ENCODE measurements at regions not wholly inside any gene's neighbourhood (a gene's known extent, or its start where the extent isn't known, plus 50 kb on each side); places are given as distances from the start of the nearest gene placed in this dataset.

DNA sequence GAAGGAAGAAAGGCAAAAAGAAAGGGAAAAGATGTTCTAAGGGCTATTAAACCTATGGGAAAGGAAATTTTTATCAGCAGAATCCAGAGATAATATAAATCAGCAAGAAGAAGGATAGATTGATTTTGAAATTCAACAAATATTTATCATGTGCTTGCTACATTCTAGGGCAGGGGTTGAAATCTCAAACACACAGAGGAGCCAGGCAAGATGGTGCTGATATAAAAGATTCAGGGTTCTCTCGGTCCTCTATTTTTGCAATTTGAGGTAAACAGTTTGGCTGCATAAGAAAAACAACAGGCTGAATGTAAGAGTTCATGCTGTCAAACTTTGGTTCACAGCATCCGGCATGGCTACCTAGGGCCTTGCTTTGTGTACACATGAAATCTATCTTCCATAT is 109.6 kb upstream of the BMP2 start:
- no peak for DNase-seq

DNA sequence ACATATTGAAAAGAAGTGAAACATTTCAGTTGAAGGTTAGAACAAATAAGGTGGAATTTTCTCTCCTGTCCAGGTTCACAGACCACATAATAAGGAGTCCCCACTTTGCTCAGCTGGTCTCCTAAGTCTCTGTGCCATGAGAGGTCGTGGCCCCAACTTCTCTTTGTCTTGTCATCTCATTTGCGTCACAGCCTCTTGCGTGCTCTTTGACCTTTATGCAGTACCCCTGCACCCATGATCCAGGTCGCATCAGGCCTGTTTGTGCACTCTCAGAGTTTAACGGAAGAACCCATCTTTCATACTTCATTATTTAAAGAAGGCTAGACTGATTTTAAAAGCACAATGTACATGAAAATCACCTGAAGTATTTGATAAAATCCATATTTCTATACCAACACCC is 110.4 kb upstream of the BMP2 start:
- no peak for DNase-seq

DNA sequence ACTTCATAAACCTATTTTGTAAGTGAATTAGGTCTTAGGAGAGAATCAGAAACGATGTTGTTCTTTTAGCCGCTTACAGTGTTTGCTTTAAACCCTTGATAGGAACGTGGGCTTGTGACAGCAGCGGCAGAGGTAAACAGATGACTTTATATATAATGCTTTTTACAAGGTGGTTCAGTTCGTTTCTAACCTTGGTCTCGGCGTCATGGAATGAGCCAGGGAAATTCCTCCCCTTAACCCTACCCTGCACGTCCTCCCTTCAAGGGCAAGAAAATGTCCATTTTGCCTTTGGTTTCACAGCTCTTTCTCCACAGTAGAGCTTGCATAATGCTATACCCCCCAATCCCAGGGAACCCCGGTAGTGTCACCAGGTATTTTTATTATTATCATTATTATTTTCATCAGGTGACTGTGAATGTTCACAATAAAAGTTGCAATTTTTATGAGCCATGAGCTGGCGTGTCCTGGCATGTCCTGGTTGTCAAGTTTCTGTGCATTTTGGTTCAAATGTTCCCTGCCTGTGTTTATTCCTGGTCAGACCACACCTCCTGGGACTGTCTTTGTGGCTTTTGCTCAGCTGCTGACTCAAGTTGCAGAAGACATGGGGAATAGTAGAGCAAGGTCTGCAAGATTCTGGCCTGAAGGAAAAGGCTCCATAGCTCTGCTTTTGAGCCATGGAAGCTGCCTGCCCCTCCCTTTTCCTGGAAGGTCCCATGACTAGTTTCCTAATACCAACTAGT is 112.8 kb upstream of the BMP2 start:
- no peak for DNase-seq

DNA sequence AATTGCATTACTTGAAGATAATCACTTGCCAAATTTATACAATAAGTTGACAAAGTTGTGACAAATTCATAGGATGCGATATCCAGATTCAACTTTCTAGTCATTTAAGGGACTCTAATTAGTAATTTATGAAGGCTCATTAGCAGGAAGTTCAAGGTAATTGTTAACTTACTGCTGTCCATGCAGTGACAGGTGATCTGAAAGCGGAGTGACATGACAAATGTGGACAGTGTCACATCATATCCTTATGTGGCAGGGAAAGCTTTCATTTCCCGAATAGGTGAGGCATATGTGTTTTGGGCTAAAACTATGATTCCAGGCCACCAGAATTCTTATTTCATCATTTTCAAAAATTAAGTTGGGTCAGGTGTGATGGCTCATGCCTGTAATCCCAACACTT is 115.9 kb upstream of the BMP2 start:
- DNase-seq = no peak

DNA sequence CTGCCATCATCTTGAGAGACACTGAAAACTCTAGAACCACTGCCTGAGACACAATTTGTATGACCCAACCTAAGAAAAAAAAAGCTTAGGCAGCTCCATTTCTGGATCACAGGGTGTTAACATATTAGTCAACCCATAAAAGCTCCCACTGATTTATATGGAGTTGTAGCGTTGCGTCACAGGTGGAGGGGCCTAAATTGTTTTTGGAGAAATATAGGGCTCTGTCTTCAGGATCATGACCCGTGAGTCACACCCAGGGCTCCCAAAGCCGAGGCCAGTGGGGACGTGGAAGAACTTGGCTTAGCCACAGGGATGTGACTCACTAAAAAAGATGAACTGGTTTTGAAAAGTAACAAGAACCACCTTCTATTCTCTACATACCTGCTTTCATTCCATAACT is 116.5 kb upstream of the BMP2 start:
- DNase-seq = no peak

DNA sequence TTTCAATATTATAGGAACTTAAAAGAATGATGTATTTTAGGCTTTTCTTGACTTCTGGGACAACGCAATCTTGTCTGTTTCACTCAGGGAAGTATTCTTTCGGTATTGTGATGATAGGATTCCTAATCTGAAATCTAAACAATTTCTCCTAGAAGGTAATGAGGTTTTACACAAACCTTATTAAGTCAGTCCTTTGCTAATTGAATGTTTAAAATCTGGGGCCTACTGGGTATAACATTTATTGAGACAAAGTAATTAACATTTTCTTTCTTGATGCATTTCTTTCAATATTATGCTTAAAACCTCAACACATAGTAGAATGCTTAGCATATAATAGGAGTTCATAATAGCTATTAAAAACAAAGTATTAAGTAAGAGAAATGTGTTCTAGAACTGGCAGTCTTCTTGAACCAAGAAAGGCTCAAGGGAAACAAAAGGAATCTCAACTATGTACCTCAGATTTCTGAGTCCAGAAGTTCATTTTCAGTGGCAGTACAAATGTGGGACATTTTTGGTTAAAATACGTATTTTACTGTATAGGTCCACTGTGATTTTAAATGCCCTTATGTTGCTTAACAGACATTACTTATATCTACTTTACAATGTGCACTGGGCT is 121.4 kb upstream of the BMP2 start:
- no peak for DNase-seq

- DNase-seq = no peak
Observed at GRCh38 chr20:6644813-6645628, 122.5 kb upstream of the BMP2 start.

DNA sequence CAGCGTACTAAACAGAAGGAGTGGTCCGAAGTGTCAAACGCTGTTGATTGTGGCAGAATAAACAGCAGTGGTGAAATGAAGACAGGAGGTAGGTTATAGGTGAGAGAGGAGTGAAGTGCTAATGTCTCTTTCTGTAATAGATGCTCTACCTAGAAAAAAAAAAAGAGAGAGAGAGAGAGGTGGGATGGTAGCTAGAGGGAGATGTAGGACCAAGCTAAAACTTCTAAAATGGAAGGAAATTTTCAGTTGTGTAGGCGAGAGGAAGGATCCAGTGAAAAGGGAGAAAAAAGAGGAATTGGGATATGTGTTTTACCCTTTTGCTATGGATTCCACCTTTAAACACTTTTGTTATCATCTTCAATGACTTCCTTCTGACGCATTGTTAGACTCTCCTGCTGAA is 126.5 kb upstream of the BMP2 start:
- DNase-seq = no peak

- no peak for DNase-seq
Observed at GRCh38 chr20:6637160-6637579, 130.3 kb upstream of the BMP2 start.

DNA sequence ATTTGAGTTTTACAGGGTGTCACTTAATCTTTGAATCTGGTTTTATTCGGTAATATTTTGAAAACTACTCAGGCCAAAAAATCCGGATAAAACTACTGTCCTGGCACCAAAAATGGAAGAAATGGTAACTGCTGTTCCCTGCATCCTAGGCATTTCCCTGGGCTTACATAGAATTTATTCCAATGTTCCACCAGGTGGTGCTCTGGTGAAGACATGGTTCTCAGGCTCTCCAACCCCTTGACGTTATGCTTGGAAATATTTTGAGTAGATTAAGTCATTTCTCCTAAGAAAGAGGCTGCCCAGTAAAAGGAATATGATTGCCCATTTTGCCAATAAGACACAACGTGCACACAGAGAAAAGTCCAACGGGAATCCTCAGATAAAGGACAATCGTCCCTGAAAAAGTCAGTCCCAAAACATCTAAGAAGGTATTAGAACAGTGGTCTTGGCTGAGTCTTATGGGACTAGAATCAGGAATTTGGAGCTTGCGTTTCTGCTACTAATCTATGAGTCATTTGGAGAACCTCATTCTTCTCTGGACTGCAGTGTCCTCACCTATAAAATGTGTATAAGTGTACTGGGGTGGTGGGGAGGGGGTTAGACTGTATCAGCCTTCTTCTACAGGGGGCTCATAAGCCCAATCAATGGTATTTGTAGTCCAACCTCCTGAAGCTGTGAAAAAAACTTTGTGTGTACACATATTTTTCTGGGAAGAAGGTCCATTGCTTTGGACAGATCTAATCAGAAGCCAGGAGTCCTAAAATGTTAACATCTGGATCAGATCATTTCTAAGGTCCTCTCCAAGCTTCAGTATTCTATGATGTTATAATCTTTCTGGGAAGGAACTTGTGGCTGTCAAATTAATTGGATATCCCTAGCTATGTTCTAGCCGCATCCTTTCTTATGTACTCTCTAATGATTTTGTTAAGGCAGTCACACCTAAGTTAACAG is 131.0 kb upstream of the BMP2 start:
- DNase-seq = no peak

- DNase-seq = no peak
Observed at GRCh38 chr20:6635034-6635736, 132.3 kb upstream of the BMP2 start.

DNA sequence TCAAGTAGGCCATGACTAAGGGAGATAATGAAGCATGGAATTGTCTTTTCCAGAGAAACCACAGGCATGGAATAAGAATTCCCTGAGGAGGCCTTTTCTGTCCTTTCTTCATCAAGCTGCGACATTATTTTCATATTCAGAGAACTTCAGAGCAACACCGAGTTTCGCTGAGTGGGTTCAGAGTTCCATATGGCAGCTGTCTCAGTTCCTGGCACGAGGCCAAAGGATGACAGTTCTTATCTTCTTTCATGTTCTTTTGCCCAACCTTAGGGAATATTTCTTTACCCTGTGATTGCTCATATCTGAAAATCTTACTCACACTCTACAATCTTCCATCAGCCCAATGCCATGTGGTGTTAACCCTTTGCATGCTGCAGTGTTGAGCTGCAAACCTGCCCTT is 135.3 kb upstream of the BMP2 start:
- no peak for DNase-seq

DNA sequence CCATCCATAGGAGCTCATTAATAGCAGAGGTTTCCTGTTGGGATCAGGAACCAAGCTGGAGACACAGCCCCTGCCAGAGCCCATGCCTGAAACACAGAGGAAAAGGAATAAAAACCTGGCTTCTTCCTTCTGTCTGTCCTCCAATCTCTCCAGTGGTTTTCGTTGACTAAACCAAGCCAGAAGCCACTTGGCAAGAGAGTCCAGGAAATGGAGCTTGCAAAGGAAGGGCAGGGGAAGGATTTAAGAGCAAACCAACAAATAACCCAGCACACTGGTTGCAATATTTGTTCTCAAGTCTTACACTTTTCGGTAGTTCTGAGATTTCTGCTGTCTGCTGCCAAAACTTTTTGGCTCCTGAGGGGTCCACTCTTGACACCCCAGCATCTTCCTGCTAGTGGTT is 137.0 kb upstream of the BMP2 start:
- DNase-seq = no peak

GRCh38 chr20:6629564-6629963 is 137.9 kb upstream of the BMP2 start:
- DNase-seq = no peak

DNA sequence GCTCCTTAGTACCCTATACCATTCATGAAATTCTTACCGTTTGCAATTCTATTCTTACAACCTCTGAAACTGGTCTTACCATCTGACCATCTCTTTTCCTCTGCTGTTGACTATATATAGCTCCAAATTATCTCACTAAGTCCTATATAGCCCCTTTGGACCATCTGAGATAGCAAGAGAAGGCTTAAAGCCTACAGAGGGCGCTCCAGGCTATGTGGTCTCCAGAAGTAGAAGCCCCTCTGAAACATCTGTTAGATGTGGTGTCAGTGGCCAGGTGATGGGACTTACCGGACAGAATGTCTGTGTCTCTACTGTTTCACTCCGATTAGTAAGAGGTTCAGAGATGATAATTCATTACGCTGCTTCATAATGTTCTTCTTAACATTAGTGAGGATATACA is 140.7 kb upstream of the BMP2 start:
- DNase-seq = no peak

GRCh38 chr20:6623989-6624388 is 143.5 kb upstream of the BMP2 start:
- DNase-seq = no peak

DNA sequence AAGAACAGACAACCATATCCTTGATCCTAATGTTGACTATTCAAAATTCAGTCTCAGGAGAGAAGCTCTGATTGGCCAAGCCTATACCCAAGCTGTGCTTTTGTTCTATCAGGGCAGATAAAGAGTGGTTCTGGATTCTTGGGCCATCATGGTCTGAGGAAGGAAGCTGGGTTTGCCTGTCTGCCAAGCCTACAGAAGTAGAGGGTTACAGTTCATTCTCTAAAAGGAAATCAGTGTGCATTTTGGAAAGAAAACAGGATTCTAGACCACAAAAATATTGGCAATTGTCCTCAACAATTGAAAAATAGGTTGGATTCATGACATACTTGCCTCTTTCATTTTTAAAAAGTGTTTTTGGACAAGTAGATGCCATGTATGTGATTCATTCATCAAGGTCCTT is 145.4 kb upstream of the BMP2 start:
- DNase-seq = no peak

DNA sequence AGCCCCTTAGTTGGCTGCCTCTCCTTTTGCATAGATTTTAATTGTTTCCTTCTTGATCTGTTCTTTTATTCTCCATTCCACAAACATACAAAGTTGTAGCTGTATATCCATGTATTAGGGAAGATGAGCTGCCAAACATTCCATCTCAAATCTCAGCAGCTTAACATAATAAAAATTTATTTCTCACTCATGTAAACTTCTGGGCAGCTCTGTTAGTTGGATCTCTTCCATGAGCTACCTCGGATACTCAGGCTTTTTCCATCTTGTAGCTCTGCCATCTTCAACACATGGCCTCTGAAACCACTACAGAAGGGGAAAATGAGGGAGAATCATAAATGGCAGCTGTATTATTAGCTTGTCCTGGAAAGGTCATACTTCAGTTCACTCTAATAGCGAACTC is 149.4 kb upstream of the BMP2 start:
- DNase-seq = no peak

DNA sequence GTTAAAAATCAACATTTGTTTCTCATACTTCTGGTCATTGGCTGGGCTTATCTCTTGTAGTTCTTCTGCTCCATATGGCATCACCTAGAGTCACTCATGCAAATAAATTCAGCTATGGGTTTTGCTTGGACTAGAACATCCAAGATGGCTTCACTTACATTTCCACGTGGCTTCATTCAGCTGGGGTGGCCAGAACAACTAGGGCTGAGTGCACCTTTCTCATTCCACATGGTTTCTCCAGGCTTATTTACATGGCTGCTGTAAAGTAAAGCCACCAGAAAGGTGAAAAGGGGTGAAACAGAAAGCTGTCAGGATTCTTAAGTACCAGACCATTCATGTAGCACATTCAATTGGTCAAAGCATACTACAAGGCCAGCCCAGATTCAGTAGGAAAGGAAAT is 151.1 kb upstream of the BMP2 start:
- no peak for DNase-seq

GRCh38 chr20:6614836-6615235 is 152.7 kb upstream of the BMP2 start:
- DNase-seq = no peak

GRCh38 chr20:6613280-6613861 is 154.1 kb upstream of the BMP2 start:
- DNase-seq = no peak

- no peak for DNase-seq
Observed at GRCh38 chr20:6612606-6612923, 154.9 kb upstream of the BMP2 start.
